ENCODE measurements at regions not wholly inside any gene's neighbourhood (a gene's known extent, or its start where the extent isn't known, plus 50 kb on each side); places are given as distances from the start of the nearest gene placed in this dataset.
"Not testable (repeated sequence)": the region's sequence is repeated elsewhere in the genome, so short reads cannot be mapped to it uniquely, and the experiment has no call there.

GRCh38 chr11:45000918-45001317 is 50.2 kb upstream of the TP53I11 start:
- DNase-seq (ENCODE audit: low read depth in 2 of 2): no peak

GRCh38 chr11:45001466-45002165 is 50.9 kb upstream of the TP53I11 start:
- DNase-seq (ENCODE audit: low read depth in 2 of 2): no peak

- DNase-seq (ENCODE audit: low read depth in 2 of 2): no peak
Measured at GRCh38 chr11:45005106-45005505, 54.4 kb upstream of the TP53I11 start.

GRCh38 chr11:45007011-45007410 is 56.3 kb upstream of the TP53I11 start:
- no peak for DNase-seq (ENCODE audit: low read depth in 2 of 2)

GRCh38 chr11:45015983-45016382 is 65.3 kb upstream of the TP53I11 start:
- not testable (repeated sequence) for DNase-seq (ENCODE audit: low read depth in 2 of 2)

GRCh38 chr11:45016446-45016845 is 65.8 kb upstream of the TP53I11 start:
- DNase-seq (ENCODE audit: low read depth in 2 of 2): not testable (repeated sequence)

GRCh38 chr11:45017329-45017728 is 66.6 kb upstream of the TP53I11 start:
- no peak for DNase-seq (ENCODE audit: low read depth in 2 of 2)

GRCh38 chr11:45021001-45021400 is 70.3 kb upstream of the TP53I11 start:
- DNase-seq (ENCODE audit: low read depth in 2 of 2): no peak

GRCh38 chr11:45021692-45022141 is 71.0 kb upstream of the TP53I11 start:
- DNase-seq (ENCODE audit: low read depth in 2 of 2): no peak

- no peak for DNase-seq (ENCODE audit: low read depth in 2 of 2)
Measured at GRCh38 chr11:45022294-45023064, 71.8 kb upstream of the TP53I11 start.

GRCh38 chr11:45023065-45023365 is 72.3 kb upstream of the TP53I11 start:
- DNase-seq (ENCODE audit: low read depth in 2 of 2): no peak

- DNase-seq (ENCODE audit: low read depth in 2 of 2): no peak
Measured at GRCh38 chr11:45024316-45024715, 73.6 kb upstream of the TP53I11 start.

GRCh38 chr11:45024846-45025588 is 74.3 kb upstream of the TP53I11 start:
- no peak for DNase-seq (ENCODE audit: low read depth in 2 of 2)

GRCh38 chr11:45025716-45026492 is 75.2 kb upstream of the TP53I11 start:
- no peak for DNase-seq (ENCODE audit: low read depth in 2 of 2)

- DNase-seq (ENCODE audit: low read depth in 2 of 2): no peak
Measured at GRCh38 chr11:45026835-45027234, 76.2 kb upstream of the TP53I11 start.

GRCh38 chr11:45027312-45027711 is 76.6 kb upstream of the TP53I11 start:
- DNase-seq (ENCODE audit: low read depth in 2 of 2): no peak

- no peak for DNase-seq (ENCODE audit: low read depth in 2 of 2)
Measured at GRCh38 chr11:45028911-45029682, 78.4 kb upstream of the TP53I11 start.

GRCh38 chr11:45030778-45031177 is 80.1 kb upstream of the TP53I11 start:
- no peak for DNase-seq (ENCODE audit: low read depth in 2 of 2)

- DNase-seq (ENCODE audit: low read depth in 2 of 2): no peak
Measured at GRCh38 chr11:45031912-45032519, 81.3 kb upstream of the TP53I11 start.

GRCh38 chr11:45035413-45035812 is 84.7 kb upstream of the TP53I11 start:
- DNase-seq (ENCODE audit: low read depth in 2 of 2): no peak

- no peak for DNase-seq (ENCODE audit: low read depth in 2 of 2)
Measured at GRCh38 chr11:45036010-45036409, 85.3 kb upstream of the TP53I11 start.
